Endometrial microvascular endothelial cells (primary cell): ENCODE measurements at regions not wholly inside any gene's neighbourhood (a gene's known extent, or its start where the extent isn't known, plus 50 kb on each side); places are given as distances from the start of the nearest gene placed in this dataset.
"Not testable (repeated sequence)": the region's sequence is repeated elsewhere in the genome, so short reads cannot be mapped to it uniquely, and the experiment has no call there.

Experiments
- in situ Hi-C: cut with HindIII; loops from 2 replicates; pipeline ENCODE4 v1.10.0; 2017; ENCODE audit warnings: low sequenced_read_pairs, low pct_unique_long_range_greater_than_20kb; ENCODE audit errors: inconsistent ontology term

DNA sequence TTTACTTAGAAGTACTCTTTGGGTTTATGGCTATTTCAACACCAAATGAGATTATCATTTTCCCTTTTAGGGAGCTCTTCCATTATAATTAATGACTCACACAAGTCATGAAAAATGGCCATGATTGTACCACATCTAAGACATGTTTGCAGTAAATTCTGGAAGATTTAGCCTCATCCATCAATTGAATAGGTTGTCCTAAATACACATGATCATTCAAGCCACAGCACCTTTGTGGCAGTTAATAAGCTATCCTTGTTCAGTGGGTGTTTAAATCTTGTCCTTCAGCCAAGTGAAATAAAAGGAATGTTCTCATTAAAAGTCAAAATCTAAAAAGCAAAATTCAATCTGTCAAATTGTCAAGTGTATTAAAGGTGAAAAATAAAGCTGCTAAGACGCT is 237.5 kb downstream of the ZPLD1 start:
- in situ Hi-C loops: no loop called here

DNA sequence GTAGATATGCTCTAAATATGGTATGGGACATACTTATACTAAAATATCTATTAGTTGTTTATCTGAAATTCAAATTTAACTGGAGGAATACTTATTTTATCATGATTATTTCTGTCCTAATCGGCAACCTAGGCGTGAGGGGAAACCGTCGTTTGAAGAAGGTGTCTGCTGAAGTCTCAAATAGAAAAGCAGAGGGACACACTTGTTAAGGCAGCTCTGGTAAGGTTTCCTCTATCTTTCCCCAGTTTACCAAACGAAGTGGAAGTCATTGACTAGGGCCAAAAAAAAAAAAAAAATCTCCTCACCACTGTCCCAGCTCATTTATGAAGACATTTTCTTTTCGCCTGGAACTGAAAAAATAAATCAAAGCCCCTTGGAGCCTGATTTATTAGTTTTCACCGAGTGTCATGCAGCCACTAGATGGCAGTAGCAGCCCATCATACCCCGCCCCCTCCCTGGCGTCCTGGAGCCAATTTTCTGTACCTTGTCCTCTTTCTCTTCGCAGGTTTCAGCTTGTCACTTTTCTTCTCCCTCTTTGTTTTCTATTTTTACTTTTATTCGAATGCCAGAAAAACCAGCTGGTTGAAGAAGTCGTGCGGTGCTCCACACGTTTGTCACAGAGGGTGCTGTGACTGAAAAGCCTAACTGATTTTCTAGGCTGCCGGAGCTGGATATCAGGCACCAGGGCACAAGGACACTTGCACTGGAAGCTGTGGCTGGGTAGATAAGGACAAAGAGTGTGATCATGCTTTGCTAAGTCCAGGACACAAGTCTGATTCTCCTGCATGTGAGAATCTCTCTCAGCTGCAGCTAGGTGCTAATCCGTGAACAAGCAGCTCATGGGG is 238.7 kb downstream of the ZPLD1 start:
- in situ Hi-C loops: no loop called here

DNA sequence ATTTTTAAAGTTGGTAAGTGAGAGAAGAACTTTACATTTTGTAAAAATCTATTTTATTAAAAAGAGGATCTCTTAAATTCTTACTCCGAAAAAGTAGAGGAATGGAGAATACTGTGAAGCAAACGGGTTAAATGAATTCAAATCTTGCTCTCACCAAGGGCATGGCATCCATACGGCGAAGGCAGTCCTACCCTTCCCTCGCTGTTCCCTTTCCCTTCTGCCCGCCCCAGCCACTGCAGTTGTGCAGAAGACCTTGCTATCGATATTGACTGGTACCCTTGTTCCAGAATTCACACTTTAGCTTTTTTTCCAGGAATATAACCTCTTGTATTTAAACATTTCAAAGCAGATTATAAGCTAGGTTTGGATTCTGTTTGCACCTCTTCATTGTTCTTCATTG is 239.5 kb downstream of the ZPLD1 start:
- in situ Hi-C loops: no loop called here

DNA sequence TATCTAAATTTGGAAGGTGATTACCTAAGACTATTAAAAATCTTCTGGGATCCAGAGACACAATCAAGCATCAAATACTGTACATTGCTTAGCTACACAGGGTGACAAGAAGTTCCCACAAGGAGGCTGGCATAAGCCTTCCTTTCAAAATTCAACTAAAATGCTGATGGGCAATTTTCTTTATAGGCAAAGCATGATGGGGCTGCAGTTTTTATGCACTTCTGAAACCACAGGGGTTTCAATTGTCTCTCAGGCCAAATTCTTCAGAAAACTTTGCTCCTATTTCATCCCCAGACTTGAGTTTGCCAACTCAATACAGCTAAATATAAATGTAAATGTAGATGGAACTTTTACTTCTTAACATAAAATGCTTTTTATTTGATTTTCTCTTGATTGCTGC is 241.6 kb downstream of the ZPLD1 start:
- in situ Hi-C loops: no loop called here

DNA sequence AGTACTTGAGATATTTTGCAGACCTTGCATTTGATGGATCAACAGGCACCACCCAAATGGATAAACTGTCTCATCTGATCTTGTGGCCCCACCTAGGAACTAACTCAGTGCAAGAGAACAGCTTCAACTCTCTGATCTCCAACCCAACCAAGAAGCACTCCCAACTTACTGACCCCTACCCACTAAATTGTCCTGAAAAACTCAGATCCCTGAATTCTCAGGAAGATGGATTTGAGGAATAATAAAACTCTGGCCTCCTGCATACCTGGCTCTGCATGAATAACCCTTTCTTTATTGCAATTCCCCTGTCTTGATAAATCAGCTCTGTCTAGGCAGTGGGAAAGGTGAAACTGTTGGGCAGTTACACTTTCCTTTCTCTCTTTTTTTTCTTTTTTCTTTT is 247.9 kb downstream of the ZPLD1 start:
- in situ Hi-C loops: no loop called here

DNA sequence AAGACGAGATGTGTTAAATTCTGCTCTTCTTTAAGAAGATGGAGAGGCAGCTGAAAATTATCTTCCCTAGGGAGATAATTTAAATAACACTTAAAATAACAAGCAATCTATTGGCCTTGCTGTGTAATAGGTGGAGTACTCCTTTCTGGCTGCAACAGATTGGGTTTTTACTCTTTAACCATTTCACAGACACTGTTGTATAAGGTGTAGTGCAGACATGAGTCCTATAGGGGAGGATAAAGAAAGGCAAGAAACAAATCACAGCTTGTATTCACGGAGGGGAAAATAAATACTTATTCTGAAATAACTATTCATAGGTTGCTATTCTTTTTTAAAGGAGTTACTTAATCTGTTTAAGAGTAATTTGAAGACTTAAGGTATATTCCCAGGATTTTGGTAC is 252.0 kb downstream of the ZPLD1 start:
- in situ Hi-C loops: no loop called here

DNA sequence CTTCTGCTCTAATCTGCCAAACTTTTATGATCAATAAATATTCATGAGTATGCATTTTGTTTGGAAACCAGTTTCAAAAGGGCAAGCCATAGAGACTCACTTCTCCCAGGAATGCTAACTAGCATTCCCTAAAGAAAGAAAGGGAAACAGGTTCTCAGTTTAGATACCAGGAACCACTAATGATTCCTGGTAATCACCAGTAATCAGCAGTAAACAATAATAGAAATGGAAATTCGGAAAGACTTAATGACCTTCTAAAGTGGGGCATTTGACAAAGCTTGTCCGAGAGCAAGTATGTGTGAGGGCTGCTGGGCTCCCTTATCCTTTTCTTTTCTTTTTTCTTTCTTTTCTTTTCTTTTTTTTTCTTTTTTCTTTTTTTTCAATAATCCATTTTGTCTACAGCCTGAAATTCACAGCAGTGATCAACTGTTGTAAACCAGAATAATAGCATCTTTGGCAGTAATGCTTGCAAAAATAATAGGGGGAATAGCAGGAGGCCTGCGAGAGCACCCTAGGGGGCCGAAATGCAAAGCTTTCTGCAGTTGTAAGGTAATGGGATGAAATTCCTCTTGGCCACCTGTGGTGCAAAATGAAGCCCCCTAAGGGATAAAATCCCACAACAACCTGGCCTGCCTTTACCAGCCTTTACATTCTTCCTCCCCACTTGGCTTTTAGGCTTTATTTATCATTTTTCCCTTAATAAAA is 253.2 kb downstream of the ZPLD1 start:
- in situ Hi-C loops: no loop called here

DNA sequence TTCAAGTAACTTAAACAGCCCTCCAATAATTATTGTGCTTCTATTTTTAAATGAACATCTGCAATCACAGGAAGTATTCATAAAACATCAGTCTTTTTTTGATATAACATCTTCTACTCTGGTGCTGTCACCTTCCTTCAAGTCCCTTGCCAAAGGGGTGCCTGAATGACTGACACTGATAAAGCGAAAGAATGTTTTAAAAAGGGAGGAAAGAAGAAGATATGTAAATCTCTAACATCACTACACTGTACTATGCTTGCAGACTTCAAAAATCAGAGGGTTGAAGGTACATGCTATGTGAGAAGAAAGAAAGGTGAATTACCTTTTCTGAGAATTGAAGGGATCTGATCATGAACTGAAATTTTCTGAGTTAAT is 253.7 kb downstream of the ZPLD1 start:
- in situ Hi-C loops: no loop called here

DNA sequence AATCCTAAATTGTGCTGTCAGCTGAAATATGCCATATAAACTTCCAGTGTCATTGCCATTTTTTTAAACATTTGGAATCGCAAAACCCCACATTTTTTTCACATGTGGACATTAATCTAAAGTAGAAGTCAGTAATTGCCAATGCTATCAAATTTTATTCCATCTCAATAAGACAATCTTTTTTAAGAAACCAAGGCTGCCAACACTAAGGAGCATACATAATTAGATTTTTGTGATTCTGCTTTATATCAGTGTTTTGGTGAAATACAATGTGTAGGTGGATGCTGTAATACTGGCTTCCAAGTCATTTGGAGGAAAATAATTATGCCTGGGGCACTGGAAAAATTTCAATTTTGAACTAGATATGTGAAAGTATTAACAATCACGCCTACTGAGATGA is 256.7 kb downstream of the ZPLD1 start:
- in situ Hi-C loops: no loop called here

DNA sequence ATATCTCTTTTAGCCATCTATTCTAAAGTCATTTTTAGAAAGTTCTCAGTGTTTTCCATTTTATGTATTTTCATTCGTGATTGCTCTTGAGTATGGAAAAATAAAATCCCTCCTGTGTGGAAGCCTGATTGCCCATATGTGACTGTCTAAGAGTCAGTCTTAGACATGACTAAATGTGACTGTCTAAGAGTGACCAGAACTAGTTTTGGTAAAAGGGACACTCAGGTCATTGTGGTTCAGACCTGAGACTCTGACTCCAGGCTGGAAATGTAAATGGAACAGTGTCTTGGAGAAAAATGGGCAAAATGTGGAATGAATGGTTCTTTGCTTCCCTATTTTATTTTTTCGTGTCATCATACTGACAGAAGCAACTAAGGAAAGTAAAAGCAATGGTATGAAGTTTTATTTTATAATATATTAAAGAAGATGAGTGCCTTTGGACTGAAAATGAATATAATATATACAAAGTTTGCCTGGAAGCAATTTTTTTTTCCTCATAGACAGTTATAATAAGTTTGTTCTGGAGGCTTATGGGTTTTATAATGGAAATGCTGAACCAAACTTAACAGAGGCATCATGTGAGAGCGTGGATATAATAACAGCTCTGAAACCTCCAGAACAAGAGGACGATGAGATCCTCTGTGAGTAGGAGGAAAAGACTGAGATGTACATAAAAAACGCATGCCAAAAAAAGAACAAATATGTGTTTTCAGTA is 264.4 kb downstream of the ZPLD1 start:
- in situ Hi-C loops: no loop called here

DNA sequence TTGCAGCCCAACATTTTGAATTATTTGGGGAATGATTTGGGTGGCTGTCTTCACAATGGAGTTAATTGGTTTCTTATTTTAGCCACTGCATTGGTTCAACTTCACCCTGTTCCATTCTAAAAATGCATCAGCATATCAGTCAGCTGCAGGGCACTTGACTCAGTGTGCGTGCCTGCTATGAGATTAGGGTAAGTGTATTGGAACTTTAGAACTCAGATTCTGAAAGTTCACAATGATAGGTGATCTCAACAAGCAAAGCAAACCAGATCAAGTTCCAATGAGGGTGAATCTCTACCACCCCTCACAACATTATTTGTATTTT is 265.0 kb downstream of the ZPLD1 start:
- in situ Hi-C loops: no loop called here

DNA sequence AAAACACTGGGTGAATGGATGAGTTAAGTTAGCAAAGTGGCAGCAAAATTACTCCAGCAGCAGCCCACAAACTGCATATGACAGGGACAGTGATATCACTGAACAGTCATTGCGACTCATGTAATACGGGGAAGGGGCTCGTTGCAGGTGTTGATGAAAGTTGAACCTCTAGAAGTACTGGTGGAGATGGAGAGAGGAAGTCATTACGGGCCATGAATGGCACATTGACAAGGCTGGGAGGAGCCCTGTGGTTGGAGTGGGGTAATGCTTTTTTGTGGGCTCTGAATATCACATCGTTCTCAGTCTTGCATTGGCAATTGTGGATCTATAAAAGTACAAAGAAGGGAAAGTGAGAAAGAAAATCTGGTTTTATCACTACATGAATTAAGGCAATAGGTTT is 278.1 kb downstream of the ZPLD1 start:
- in situ Hi-C loops: no loop called here

DNA sequence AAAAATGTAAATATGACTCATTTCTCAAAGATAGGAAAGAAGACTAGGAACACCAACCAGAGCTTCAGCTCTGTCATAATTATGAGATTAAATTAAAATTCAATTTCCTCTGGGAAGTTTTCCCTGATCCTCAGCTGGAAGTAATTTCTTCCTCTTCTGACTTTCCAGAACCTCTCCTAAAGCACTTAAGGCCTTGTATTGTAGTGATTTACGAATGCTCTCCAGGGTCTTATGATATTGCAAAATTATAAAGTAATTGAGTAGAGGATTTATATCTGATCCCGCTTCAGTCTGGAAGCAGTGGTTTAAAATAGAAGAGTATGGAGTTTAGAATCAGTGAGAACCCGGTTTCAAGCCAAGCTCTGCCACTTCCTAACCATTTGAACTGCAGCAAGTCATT is 279.8 kb downstream of the ZPLD1 start:
- in situ Hi-C loops: no loop called here

DNA sequence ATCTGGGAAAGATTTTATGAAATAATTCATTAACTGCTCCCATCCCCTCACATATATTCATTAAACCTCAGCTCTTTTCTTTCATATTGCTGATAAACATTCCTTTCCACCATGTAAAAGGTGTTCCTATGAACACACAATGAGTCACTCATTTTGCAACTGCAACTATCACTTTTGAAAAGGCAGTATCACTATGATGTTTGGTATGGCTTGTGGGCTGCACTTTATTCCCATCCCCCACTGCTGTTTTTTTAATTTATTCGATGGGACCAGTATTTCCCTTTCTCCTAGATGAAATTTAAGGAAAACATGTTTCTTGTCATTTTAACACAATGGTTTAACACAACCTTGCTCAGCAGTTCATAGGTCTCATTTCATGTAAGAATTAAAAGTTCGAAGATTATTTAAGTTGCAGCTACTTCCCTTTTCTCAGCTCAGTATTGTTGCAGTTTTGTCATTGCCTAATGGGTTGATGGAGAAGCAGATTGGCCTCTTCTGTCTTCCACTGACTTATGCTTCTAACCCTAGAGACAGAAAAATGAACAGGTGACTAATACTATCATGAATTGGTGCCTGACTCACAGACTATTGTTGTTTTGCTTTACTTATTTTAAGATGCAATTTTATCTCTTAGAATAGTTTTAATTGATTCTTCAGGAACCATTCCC is 280.3 kb downstream of the ZPLD1 start:
- in situ Hi-C loops: no loop called here

DNA sequence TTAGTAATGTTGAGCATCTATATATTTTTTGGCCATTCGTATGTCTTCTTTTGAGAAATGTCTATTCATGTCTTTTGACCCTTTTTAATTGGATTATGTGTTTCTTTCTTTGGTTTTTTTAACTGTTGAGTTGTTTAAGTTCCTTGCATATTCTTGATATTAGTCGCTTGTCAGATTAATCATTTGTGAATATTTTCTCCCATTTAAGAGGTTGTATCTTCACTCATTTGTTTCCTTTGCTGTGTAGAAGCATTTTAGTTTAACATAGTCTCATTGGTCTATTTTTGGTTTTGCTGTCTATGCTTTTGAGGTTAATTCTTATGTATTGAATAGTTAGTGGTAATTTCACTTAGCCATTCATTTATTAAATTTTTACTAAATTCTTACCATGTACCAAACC is 283.8 kb downstream of the ZPLD1 start:
- in situ Hi-C loops: no loop called here

DNA sequence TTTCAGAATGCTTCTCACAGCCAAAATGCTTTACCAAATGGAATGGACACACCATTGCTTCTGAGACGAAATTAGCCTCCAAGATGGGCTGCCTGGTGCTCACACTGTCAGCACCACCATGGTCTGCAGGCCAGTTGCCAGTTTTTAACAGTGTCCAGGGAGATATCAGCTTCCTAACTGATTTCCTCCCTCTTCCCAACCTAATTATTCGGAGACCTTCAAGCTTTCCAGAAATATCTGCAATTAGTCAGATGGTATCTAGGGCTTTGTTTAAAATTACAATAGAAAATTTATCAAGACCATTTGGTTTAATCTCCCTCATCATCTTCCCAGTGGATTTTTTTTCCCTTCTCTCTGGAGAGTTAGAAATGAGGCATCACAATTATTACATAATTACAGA is 287.5 kb downstream of the ZPLD1 start:
- in situ Hi-C loops: no loop called here

DNA sequence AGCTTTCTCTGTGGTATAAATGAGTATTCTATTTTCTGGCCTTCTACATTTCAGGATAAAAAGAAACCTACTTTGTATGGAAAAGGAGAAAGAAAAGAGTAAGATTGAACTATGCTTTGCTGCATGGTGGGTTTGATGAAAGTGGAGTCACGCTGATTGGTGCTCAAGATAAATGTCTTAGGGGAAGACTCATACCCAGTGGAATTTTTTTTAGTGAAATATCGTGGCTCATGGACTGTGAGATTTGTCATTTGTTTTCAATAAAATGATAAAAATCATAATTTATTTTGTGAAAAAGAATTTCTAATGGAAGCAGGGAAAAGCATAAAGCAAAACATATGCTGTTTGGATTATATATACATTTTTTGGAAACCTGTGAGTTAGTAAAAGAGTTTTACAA is 292.5 kb downstream of the ZPLD1 start:
- in situ Hi-C loops: no loop called here

DNA sequence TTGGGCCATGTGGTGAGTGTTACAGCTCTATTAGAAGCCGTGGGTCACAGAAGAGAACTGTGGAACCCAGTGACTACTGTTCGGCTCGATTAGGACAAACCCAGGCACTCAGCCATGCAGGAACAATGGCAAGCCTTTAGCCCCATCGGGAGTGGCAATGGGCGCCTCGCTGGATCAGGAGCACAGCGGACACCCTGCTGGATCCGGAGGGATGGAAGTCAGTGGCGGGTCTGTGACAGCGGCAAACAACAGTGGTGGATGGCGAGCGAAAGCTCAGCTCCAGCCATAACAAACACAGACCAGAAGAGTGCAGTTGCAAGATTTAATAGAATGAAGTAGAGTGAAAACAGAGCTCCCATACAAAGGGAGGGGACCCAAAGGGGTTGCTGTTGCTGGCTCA is 297.8 kb downstream of the ZPLD1 start:
- in situ Hi-C loops: not testable (repeated sequence)

DNA sequence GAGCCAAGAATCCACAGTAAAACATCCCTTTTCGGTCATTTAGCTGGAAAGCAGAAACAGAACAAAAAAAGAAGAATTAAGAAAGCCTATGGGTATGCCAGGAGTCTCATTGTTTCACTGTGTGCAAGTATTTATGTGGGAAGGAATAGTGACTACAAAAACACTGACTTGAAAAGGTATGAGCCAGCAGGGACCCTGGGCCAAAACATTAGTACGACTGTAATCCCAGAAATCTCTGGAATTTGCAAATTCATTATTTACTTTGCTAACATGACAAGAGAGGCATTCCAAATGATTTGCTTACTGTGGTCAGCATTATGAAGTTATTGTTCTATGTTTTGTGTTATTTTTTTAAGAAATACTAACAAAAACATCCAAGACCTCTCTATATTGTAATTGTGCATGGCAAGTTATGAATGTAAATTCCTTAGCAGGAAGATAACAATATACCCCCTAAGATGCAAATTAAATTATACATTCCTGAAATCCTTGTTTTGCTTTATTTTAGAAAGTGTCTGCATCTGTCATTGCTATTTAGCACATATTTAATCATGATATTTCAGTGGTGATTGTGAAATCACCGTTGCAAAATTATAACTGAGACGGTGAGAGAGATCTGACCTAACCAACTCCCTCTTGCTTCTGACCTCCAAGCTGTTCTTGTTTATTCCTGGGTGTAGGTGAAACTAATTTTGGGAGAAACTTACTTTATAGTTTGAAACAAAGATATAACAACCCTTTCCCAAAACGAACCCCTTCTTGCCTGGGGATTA is 299.2 kb downstream of the ZPLD1 start:
- in situ Hi-C loops: no loop called here
